DMS79 (cell line): ENCODE measurements at regions not wholly inside any gene's neighbourhood (a gene's known extent, or its start where the extent isn't known, plus 50 kb on each side); places are given as distances from the start of the nearest gene placed in this dataset.

Source experiments
- DNase-seq: peaks from one replicate; lab custom pipeline; 2025; lab: John Stamatoyannopoulos, UW

- DNase-seq: no peak
These were observed 523.9 kb downstream of the CCDC85A start for GRCh38 chr2:56707650-56708049.

- no peak for DNase-seq
These were observed 525.4 kb downstream of the CCDC85A start for GRCh38 chr2:56709181-56709580.

GRCh38 chr2:56713161-56713676 lies 529.4 kb downstream of the CCDC85A start:
- no peak for DNase-seq

- no peak for DNase-seq
These were observed 530.2 kb downstream of the CCDC85A start for GRCh38 chr2:56713978-56714377.

DNA sequence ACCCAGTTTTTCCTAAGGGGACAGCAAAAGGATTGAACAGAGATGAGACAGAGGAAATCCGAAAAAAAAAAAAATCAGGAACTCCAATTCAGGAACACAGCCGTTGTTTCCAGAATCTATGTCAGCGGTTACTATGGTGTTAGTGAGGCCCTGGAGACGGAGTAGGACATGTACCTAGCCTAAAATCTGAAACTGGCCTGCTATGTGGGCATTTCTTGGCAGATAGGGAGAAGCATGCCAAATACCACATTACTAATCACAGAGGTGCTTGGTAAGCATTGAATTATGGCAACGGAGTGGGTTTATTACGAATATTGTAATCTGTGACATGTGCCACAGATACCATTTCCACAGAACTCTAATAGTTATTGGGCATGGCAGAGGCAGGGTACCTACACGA lies 530.6 kb downstream of the CCDC85A start:
- DNase-seq: no peak

DNA sequence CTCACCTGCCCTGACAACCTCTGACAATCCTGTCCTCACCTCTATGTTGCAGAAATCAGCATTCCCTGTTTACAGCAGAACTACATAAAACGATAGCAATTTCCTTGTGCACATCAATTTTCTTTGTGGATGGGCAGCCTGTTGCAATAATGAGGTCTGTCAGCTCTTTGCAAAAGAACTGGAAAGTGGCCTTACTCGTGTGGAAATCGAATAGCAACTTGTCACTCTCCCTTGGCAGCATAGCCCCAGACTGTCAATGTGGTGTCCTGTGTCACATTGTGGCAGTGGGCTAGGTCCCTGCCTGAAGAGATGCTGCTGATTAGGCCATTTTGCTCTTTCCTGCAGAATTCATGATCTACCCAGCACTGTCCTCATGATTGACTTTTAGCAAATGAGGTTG lies 531.9 kb downstream of the CCDC85A start:
- no peak for DNase-seq

GRCh38 chr2:56718413-56718812 lies 534.6 kb downstream of the CCDC85A start:
- no peak for DNase-seq

DNA sequence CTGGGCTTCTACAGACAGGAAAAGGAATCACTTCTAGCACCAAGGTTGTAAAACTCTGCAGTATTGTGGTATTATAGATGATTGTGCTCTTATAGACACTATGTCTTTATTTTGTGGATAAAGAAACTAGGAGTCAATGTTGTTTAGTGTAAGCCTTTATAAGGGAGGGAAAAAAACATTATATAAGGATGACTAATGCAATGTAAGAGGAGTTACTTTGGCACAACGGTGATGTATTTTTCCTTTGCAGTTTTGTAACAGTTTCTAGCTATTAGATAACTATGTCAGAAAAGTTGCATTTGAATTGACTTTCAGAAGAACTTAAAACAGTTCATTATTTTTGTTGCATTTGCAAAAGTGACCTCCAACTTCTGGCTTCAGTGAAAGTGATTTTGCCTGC lies 545.4 kb downstream of the CCDC85A start:
- DNase-seq: no peak

DNA sequence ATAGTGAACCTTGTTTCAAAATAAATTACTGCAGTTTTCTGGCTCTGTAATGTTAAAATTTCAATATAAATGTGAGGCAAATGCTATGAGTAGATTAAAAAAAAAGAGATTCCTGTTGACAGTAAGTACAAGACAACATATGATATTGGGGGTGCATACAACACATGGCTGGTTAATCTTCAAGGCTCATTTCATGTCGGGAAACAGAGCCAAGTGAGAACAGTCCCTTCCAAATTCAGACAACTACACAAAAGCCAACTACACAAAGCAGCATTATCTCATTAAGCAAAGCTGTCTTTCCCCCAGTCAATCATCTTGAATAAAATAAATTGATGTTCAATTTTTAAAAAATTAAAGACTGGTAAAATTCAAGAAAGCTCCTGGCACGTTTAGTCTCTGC lies 549.2 kb downstream of the CCDC85A start:
- DNase-seq: no peak

- no peak for DNase-seq
These were observed 555.6 kb downstream of the CCDC85A start for GRCh38 chr2:56739413-56739812.

- no peak for DNase-seq
These were observed 557.9 kb downstream of the CCDC85A start for GRCh38 chr2:56741601-56742102.

- no peak for DNase-seq
These were observed 560.0 kb downstream of the CCDC85A start for GRCh38 chr2:56743807-56744206.

GRCh38 chr2:56749152-56749752 lies 565.5 kb downstream of the CCDC85A start:
- DNase-seq: no peak

GRCh38 chr2:56753182-56753581 lies 569.4 kb downstream of the CCDC85A start:
- no peak for DNase-seq

- DNase-seq: no peak
These were observed 570.4 kb downstream of the CCDC85A start for GRCh38 chr2:56754066-56754615.

GRCh38 chr2:56754627-56755026 lies 570.8 kb downstream of the CCDC85A start:
- no peak for DNase-seq

DNA sequence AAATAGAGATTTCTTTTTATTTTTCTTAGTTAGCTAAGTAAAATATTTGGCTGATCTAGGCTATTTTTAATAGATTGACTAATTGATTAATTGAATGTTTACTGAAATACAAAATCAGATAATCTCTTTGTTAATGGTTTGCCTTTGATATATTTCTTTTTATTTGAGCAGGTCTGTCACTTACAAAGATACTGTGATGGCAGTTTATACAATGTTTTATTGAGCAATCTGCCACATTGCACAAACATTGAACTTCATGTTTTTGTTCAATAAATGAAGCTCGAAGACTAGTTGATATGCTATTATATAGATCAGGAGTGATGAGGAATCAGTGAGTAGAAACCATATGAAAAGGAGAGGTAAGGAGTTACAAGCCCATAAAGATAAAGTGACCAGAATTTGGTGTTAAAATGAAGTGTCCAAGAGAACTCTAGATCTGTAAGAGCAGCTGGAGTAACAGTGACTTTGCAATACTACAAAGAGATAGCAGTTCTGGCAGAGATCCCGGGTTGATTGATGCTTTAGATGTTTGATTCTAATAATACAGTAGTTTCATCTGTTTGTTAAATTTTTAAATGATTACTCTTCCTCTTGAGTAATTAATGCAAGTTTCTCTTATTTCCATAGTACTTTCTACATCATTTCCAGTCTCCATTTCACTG lies 574.2 kb downstream of the CCDC85A start:
- no peak for DNase-seq

- no peak for DNase-seq
These were observed 579.9 kb downstream of the CCDC85A start for GRCh38 chr2:56763683-56764082.

DNA sequence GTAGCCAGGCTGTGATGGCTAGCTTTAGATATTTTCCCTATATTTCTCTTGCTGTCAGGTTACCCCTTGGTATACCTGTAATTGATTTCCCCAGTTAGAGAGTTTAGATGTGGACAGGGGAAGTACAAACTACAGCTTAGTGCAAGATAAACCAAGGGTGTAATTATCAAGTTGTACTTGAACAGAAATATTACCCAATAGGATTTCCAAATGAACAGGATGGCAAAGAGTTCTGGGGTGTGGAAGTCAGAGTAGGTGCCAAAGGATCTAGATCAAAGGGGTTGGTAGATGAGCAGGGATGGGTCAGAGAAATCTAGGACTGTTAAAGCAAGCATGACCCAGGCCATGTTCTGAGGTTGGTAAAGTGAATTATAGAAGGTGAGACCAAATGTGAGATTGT lies 585.2 kb downstream of the CCDC85A start:
- no peak for DNase-seq

GRCh38 chr2:56770490-56770889 lies 586.7 kb downstream of the CCDC85A start:
- DNase-seq: no peak

GRCh38 chr2:56784046-56784445 lies 600.3 kb downstream of the CCDC85A start:
- no peak for DNase-seq

DNA sequence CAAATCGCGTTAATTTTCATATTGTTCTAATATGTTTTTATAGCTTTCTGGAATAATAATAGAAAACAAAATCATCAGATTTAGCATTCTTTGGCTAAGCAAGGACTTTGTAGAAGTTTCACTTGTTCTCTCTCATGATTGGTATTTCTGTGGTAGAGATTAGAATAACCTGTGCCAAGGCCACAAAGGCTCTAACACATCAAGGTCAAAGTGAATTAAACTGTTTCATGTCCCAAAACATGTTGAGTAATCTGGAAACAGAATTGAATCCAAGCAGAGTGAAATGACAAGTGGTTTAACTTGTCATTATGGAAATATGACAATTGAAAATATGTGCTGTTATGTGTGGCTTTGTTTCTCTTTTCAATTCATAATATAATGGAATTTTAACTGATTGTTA lies 617.4 kb downstream of the CCDC85A start:
- DNase-seq: no peak

DNA sequence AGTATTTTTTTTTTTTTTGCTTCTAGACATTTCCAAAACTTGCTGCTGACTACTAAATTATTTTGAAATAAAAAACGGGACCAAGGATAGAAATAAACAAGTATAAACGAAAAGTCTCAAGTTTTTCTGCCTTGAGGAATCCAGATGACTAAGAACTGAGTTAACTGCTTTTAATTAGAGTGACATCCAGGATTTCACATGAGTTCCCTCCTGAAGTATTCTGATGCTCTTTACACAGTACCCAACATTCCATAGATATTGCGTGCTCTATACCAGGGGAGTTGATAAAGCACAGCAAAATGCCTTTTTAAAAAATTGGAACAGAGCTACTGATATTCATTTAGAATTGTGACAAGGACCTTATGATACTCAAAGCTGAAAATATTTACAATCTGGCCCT lies 618.0 kb downstream of the CCDC85A start:
- DNase-seq: no peak
